ENCODE measurements at regions not wholly inside any gene's neighbourhood (a gene's known extent, or its start where the extent isn't known, plus 50 kb on each side); places are given as distances from the start of the nearest gene placed in this dataset.
A peak's percentile ranks its signal among the peaks of the same experiment; 100 is the strongest.
"Not testable (repeated sequence)": the region's sequence is repeated elsewhere in the genome, so short reads cannot be mapped to it uniquely, and the experiment has no call there.

DNA sequence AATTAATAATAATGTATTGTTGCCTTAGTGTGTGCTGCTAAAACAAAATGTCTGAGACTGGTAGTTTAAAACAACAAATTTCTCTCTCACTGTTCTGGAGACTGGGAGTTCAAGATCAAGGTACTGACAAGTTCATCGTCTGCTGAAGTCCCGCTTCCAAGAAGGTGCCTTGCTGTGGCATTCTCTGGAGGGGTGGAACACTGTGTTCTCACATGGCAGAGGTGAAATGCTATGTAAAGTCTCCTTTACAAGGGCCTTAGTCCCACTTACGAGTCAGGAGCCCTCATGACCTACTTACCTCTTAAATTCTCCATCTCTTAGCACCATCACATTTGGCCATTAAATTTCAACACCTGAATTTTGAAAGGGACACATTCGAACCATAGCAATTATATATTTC, 299.2 kb upstream of the RBMS1 start:
- no peak for DNase-seq (ENCODE audit: low spot score)

- DNase-seq (ENCODE audit: low spot score), result no peak
Observed at GRCh38 chr2:160794926-160795325, 301.3 kb upstream of the RBMS1 start.

GRCh38 chr2:160803881-160804280, 310.3 kb upstream of the RBMS1 start:
- DNase-seq (ENCODE audit: low spot score), result no peak

GRCh38 chr2:160810406-160810805, 316.8 kb upstream of the RBMS1 start:
- no peak for DNase-seq (ENCODE audit: low spot score)

DNA sequence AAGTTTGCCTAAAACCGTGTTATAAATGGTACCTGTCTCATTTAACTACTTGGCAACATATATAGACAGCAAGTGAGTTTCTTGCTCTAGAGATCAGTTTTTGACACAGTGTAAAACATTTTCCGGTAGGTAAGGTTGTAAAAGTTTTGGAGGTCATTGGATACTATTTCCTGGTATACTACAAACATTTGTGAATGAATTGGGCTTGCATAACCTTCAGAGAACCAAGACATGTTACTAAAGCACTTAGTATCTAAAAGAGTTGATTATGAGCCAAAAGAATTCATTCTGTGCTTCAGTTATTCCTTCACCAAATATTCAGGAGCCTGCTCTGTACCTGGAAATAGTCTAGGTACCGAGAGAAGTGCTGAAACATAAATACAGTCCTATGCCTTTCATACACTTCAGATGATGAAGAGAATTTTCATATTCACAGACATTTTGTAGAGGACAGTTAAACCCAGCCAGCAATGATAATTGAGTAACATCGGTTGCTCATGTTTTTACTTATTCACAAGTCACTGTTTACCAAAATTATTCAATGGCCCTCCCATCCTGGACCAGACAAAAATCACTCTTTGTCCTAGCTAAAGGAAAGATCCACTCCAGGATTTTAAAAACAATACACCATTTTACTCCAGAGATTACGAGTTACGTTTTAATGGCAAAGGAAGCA, 319.4 kb upstream of the RBMS1 start:
- no peak for DNase-seq (ENCODE audit: low spot score)

GRCh38 chr2:160813506-160813858, 319.9 kb upstream of the RBMS1 start:
- no peak for DNase-seq (ENCODE audit: low spot score)

DNA sequence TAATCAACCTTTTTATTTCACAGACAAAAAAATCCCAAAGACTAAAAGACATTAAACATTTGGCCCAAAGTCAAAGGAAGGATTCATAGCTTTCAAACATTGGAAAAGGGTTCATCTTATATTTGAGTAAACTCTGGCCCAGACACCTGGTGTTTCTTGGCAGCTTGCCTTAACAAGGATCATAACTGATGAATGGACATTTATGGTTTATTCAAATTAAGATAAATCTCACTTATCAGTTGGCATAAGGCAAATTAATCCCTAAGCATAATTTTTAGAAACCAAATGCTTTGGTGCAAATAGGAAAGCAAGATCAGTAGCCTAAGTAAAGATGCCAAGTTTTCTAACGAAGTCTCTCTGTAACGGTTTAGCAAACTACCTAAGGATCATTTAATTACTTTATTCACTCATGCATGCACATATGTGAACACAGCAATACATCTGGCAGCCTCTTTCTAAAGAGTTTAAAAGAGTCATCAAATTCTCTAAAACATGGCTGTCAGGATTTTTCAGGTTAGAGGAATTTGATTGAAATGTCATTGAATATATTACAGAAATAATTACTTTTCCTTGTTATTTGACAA, 323.4 kb upstream of the RBMS1 start:
- no peak for DNase-seq (ENCODE audit: low spot score)

GRCh38 chr2:160820691-160821090, 327.1 kb upstream of the RBMS1 start:
- no peak for DNase-seq (ENCODE audit: low spot score)

- DNase-seq (ENCODE audit: low spot score), result no peak
Observed at GRCh38 chr2:160822006-160822405, 328.4 kb upstream of the RBMS1 start.

GRCh38 chr2:160825433-160825832, 331.8 kb upstream of the RBMS1 start:
- no peak for DNase-seq (ENCODE audit: low spot score)

DNA sequence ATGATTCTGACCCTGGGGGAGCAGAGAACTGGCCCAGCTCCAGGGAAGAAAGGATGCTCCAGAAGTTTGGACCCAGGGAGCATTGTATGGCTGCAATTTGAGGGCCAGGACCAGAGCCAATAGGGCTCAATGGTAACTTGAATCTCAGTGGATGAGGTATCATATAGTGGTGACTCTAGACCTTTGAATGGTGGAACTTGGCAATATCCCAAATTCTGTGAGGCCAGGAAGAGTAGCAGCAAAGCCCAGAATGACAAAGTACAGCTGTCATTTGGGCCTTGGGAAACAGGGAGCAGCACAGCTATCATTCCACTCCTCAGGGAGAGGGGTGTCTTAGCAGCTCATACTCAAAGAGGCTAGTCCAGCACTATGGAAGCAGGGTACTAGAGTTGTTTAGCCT, 332.9 kb upstream of the RBMS1 start:
- no peak for DNase-seq (ENCODE audit: low spot score)

- DNase-seq (ENCODE audit: low spot score), result no peak
Observed at GRCh38 chr2:160828076-160828475, 332.2 kb upstream of the TANK start.

DNA sequence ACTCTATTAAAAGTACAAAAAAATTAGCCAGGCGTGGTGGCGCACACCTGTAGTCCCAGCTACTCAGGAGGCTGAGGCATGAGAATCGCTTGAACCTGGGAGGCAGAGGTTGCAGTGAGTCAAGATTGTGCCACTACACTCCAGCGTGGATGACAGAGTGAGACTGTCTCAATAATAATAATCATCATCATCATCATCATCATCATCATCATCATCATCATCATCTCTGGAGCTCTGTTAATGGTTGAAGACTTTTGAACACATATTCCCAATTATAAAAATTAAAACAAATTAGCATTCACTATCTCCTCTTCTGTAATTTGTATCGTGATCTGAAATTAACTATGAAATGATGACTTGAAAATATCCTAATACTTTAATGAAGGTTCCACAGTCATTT, 327.8 kb upstream of the TANK start:
- not testable (repeated sequence) for DNase-seq (ENCODE audit: low spot score)

DNA sequence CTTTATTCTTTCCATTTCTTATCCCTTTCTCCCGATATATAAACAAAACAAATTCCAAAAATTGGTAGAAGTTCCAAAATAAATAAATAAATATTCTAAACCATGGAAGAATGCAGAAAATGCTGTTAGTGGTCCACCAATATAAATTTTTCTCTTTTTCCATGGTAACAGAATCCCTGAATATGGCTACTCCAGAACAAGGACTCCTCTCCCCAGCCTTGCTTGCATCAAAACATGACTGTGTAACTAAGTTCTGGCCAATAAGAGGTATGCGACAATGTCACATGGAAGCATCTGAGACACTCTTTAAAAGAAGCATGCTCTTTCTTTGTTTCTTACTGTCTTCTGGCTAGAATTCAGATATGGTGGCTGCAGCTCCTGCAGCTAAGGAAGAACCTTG, 325.1 kb upstream of the TANK start:
- no peak for DNase-seq (ENCODE audit: low spot score)

GRCh38 chr2:160836755-160837154, 323.5 kb upstream of the TANK start:
- DNase-seq (ENCODE audit: low spot score), result peak; percentile 84

GRCh38 chr2:160837416-160837815, 322.8 kb upstream of the TANK start:
- DNase-seq (ENCODE audit: low spot score), result no peak

DNA sequence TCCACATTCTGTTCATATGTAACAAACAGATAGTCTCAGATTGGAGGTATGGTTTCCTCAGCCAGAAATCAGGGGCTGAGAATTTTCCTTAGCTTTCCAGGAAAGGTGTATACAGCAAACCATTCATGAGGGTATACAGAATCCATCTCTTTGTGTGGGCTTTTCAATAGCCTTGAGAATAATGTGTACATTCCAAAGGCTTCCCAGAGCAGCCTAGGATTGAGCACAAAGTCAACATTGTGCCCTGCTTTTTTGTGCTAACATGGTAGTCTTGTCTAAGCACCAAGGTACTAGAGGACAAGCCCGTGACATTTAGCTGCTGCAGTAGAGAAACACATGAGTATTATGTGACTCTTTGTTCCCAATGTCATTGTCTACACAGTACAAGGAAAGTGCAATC, 322.1 kb upstream of the TANK start:
- no peak for DNase-seq (ENCODE audit: low spot score)

DNA sequence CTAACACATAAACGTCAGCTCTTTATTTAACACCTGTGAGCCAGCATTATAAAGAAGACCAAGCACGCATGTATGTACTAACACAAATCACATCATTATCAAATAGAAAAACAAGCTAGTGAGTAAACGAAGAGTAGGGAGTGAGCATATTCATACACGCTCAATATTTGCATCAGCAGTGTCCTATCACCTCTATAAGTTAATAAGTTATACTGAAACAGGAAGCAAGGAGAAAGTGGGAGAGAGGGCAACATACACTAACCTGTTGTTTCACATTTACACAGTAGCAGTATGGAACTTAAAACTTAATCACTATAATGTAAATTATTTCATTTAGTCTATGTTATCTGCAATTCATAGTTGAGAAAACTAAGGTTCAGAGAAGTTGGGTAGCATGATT, 321.5 kb upstream of the TANK start:
- no peak for DNase-seq (ENCODE audit: low spot score)

- DNase-seq (ENCODE audit: low spot score), result no peak
Observed at GRCh38 chr2:160842286-160842685, 317.9 kb upstream of the TANK start.

DNA sequence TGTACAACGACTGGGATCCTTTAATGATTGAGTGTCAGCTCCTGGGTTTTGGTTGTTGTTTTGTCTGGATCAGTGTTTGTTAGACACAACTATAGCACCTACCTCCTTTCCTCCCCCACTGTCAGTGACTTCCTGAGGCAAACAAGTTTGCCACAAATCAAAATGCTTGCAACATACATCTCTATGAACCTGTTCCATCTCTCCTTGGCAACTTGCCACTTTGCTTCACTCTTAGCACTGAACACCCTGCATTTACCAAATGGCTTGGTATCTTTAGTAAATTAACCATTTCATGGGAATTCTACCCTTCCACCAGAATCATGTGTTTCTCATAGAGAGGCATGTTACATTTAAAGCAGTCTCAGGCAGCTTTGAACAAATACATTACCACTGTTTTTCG, 301.1 kb upstream of the TANK start:
- no peak for DNase-seq (ENCODE audit: low spot score)

GRCh38 chr2:160862226-160862625, 298.0 kb upstream of the TANK start:
- no peak for DNase-seq (ENCODE audit: low spot score)

DNA sequence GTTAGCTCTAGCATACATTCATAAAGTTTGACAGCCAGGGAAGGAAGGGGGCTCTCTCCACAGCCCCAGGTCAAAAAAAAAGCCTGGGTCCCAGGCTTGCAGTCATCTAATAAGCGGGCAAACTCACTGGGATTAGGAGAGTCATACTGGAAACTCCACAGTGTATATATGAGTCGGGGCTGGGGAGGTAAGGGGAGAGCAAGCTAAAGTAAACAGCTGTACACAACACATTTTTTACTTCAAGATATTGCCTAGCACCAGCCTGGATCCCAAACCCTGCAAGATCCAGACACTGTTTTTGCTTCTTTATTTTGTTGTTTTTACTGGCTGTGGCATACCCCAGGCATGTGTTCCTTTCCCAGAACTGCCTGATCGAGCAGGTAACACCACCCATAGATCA, 291.3 kb upstream of the TANK start:
- DNase-seq (ENCODE audit: low spot score), result peak; percentile 7

DNA sequence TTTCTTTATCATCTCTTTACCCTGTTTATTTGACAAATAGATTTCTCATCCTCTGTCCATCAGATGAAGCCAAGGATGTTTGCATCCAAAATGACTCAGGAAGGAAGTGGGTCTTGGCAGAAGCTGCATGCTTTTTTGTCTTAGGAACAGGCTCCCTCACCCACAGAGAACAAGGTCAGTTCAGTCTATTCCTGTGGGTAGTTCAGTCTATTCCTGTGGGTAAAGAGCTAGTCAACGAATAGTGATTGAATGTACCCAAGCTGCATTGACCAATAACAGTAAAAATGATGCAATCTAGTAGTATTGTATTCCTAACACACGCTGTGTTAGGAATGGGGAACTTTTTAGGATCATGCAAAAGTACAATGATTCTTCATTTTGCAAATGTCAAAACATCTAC, 290.8 kb upstream of the TANK start:
- peak; percentile 12 for DNase-seq (ENCODE audit: low spot score)

Measured in H4 (cell line).